H9 (cell line): ENCODE measurements at regions not wholly inside any gene's neighbourhood (a gene's known extent, or its start where the extent isn't known, plus 50 kb on each side); places are given as distances from the start of the nearest gene placed in this dataset.

Experiments used
- DNase-seq: peaks from one replicate; pipeline ENCODE4 v3.0.0-alpha.2; 2017
- H2AFZ ChIP-seq: one replicate; pipeline ENCODE4 v1.6.1; 2013; ENCODE audit warnings: mild to moderate bottlenecking, low read length, control low read depth, moderate library complexity
- H2AK5ac ChIP-seq: 2 replicates; pipeline ENCODE4 v1.6.1; 2013; ENCODE audit warnings: low read length, control low read depth, mixed read lengths; ENCODE audit not compliant: insufficient read length
- H2BK120ac ChIP-seq: one replicate; pipeline ENCODE4 v1.6.1; 2013; ENCODE audit warnings: low read depth, mild to moderate bottlenecking, low read length, control low read depth, inconsistent platforms; ENCODE audit not compliant: poor library complexity, severe bottlenecking
- H2BK12ac ChIP-seq: 2 replicates; pipeline ENCODE4 v1.6.1; 2013; ENCODE audit warnings: low read length, control low read depth, mixed read lengths, low read depth; ENCODE audit not compliant: insufficient read length
- H2BK15ac ChIP-seq: 2 replicates; pipeline ENCODE4 v1.6.1; 2013; ENCODE audit warnings: low read depth, low read length, control low read depth
- H2BK20ac ChIP-seq: one replicate; pipeline ENCODE4 v1.6.1; 2013; ENCODE audit warnings: low read depth, mild to moderate bottlenecking, low read length, control low read depth, inconsistent platforms; ENCODE audit not compliant: poor library complexity, severe bottlenecking
- H2BK5ac ChIP-seq: 2 replicates; pipeline ENCODE4 v1.6.1; 2013; ENCODE audit warnings: low read length, control low read depth, mixed read lengths; ENCODE audit not compliant: insufficient read length
- H3K14ac ChIP-seq: 2 replicates; pipeline ENCODE4 v1.6.1; 2013; ENCODE audit warnings: low read length, control low read depth; ENCODE audit not compliant: insufficient read depth
- H3K18ac ChIP-seq: 2 replicates; pipeline ENCODE4 v1.6.1; 2013; ENCODE audit warnings: low read depth, mild to moderate bottlenecking, mixed read lengths, low read length, control low read depth; ENCODE audit not compliant: insufficient read length
- H3K23ac ChIP-seq: 2 replicates; pipeline ENCODE4 v1.6.1; 2013; ENCODE audit warnings: low read length, control low read depth, mixed read lengths, low read depth; ENCODE audit not compliant: insufficient read length
- H3K23me2 ChIP-seq: 2 replicates; pipeline ENCODE4 v1.6.1; 2013; ENCODE audit warnings: low read depth, mild to moderate bottlenecking, mixed read lengths, low read length, control low read depth; ENCODE audit not compliant: insufficient read length, poor library complexity, severe bottlenecking
- H3K27ac ChIP-seq: 2 replicates; pipeline ENCODE4 v1.5.1; 2013; ENCODE audit warnings: low read length, control low read depth, mixed read lengths, low read depth; ENCODE audit not compliant: insufficient read length
- H3K27me3 ChIP-seq: 2 replicates; pipeline ENCODE4 v1.6.1; 2013; ENCODE audit warnings: low read length, control low read depth, inconsistent platforms; ENCODE audit not compliant: insufficient read depth
- H3K4ac ChIP-seq: 2 replicates; pipeline ENCODE4 v1.6.1; 2013; ENCODE audit warnings: low read depth, mild to moderate bottlenecking, control low read depth, inconsistent platforms, low read length, moderate library complexity
- H3K4me1 ChIP-seq: 2 replicates; pipeline ENCODE4 v1.6.1; 2013; ENCODE audit warnings: low read length, control low read depth, inconsistent platforms; ENCODE audit not compliant: insufficient read depth
- H3K4me2 ChIP-seq: 2 replicates; pipeline ENCODE4 v1.6.1; 2013; ENCODE audit warnings: low read length, control low read depth, mixed read lengths; ENCODE audit not compliant: insufficient read length, insufficient read depth
- H3K56ac ChIP-seq: 2 replicates; pipeline ENCODE4 v1.6.1; 2013; ENCODE audit warnings: low read depth, mild to moderate bottlenecking, mixed read lengths, low read length, control low read depth; ENCODE audit not compliant: insufficient read length
- H3K79me1 ChIP-seq: 2 replicates; pipeline ENCODE4 v1.6.1; 2013; ENCODE audit warnings: low read depth, mild to moderate bottlenecking, moderate library complexity, low read length, control low read depth, inconsistent platforms; ENCODE audit not compliant: insufficient read depth, poor library complexity, severe bottlenecking
- H3K79me2 ChIP-seq: 2 replicates; pipeline ENCODE4 v1.6.1; 2013; ENCODE audit warnings: low read length, control low read depth, inconsistent platforms; ENCODE audit not compliant: insufficient read depth
- H3K9ac ChIP-seq: 2 replicates; pipeline ENCODE4 v1.6.1; 2013; ENCODE audit warnings: low read length, control low read depth, mixed read lengths; ENCODE audit not compliant: insufficient read length; ENCODE audit errors: extremely low read depth
- H3K9me3 ChIP-seq: one replicate; pipeline ENCODE4 v1.6.1; 2013; ENCODE audit warnings: low read depth, low read length, inconsistent platforms; ENCODE audit not compliant: control insufficient read depth
- H3T11ph ChIP-seq: one replicate; pipeline ENCODE4 v1.6.1; 2013; ENCODE audit warnings: mild to moderate bottlenecking, low read length, control low read depth, inconsistent platforms
- H4K20me1 ChIP-seq: one replicate; pipeline ENCODE4 v1.6.1; 2013; ENCODE audit not compliant: control insufficient read depth, insufficient read length, insufficient read depth
- H4K5ac ChIP-seq: 2 replicates; pipeline ENCODE4 v1.6.1; 2013; ENCODE audit warnings: low read depth, mild to moderate bottlenecking, mixed read lengths, low read length, control low read depth; ENCODE audit not compliant: insufficient read length
- H4K8ac ChIP-seq: replicated peaks from 2 replicates; pipeline ENCODE4 v1.6.1; 2013; ENCODE audit warnings: low read length, control low read depth, mixed read lengths, low read depth; ENCODE audit not compliant: insufficient read length
- H4K91ac ChIP-seq: 2 replicates; pipeline ENCODE4 v1.6.1; 2013; ENCODE audit warnings: low read depth, mild to moderate bottlenecking, moderate library complexity, mixed read lengths, low read length, control low read depth; ENCODE audit not compliant: insufficient read length
- H3K27ac Mint-ChIP-seq, 3 experiments: 2 replicates in 2 of 3; 3 replicates in 1 of 3; pipeline ENCODE4 v1.8.0; 2020 to 2021; ENCODE audit warnings: mixed read lengths in 3 of 3, mild to moderate bottlenecking in 1 of 3, moderate library complexity in 1 of 3
- H3K27me3 Mint-ChIP-seq: 2 replicates; pipeline ENCODE4 v1.8.0; 2021; ENCODE audit warnings: low read depth, mild to moderate bottlenecking, moderate library complexity, mixed read lengths
- H3K36me3 Mint-ChIP-seq, 3 experiments: 2 replicates in 2 of 3; 3 replicates in 1 of 3; pipeline ENCODE4 v1.8.0; 2020 to 2021; ENCODE audit warnings: low read depth in 3 of 3, mixed read lengths in 3 of 3; ENCODE audit not compliant: insufficient read depth in 1 of 3
- H3K4me1 Mint-ChIP-seq, 2 experiments: 2 replicates each; pipeline ENCODE4 v1.8.0; 2020; ENCODE audit warnings: mixed read lengths in 2 of 2
- H3K4me3 Mint-ChIP-seq, 2 experiments: 2 replicates in 1 of 2; 3 replicates in 1 of 2; pipeline ENCODE4 v1.8.0; 2020 to 2021; ENCODE audit warnings: mild to moderate bottlenecking in 2 of 2, mixed read lengths in 2 of 2, moderate library complexity in 1 of 2
- H3K9me3 Mint-ChIP-seq, 2 experiments: 2 replicates in 1 of 2; 3 replicates in 1 of 2; pipeline ENCODE4 v1.8.0; 2020; ENCODE audit warnings: mild to moderate bottlenecking in 2 of 2, mixed read lengths in 2 of 2, moderate library complexity in 1 of 2
- WGBS: extraction: QIAGEN DNeasy Blood & Tissue Kit; methylation state at CpG from one replicate; pipeline ENCODE4 v1.1.7; 2013; ENCODE audit warnings: missing lambda C conversion rate, low lambda C conversion rate, mixed read lengths; ENCODE audit not compliant: insufficient read length; ENCODE audit errors: extremely low coverage; 5-methylcytosine and 5-hydroxymethylcytosine counted together
- TF ChIP-seq, protein P1 (sequence below): fragments of 200-600 bp; sonication (generic); conservative IDR thresholded peaks from 3 replicates; pipeline ENCODE4 v1.8.0; 2021; ENCODE audit warnings: antibody characterized with exemption, mild to moderate bottlenecking

DNA sequence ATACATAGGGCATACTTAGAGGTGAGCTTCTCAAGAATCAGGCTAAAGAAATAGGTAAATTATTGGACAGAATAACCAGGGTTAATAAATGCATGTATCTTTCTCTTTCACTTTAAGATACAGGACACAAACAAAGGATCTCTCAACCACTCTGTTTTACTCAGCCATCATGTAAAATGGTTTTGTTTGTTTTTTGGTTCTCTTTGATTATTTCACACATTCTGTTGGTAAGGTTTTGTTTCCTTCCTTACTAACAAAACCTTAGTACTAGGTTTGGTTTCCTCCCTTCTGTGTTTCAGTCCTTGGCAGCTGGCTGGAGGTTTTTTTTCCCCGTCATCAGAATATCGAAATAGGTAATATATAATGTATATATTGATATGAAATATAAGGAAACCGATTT is 1506.8 kb upstream of the TMEFF2 start:
- H2AFZ ChIP-seq, result no peak overlapping the region
- H4K20me1 ChIP-seq, result no peaks in the 10 kb centered on the region
- no peak overlapping the region for H2AK5ac ChIP-seq
- H3K14ac ChIP-seq, result no peak overlapping the region
- H2BK20ac ChIP-seq, result no peak overlapping the region
- H2BK12ac ChIP-seq, result no peak overlapping the region
- H3K56ac ChIP-seq, result no peak overlapping the region
- H3K9ac ChIP-seq, result no peak overlapping the region
- TF ChIP-seq, protein P1, sequence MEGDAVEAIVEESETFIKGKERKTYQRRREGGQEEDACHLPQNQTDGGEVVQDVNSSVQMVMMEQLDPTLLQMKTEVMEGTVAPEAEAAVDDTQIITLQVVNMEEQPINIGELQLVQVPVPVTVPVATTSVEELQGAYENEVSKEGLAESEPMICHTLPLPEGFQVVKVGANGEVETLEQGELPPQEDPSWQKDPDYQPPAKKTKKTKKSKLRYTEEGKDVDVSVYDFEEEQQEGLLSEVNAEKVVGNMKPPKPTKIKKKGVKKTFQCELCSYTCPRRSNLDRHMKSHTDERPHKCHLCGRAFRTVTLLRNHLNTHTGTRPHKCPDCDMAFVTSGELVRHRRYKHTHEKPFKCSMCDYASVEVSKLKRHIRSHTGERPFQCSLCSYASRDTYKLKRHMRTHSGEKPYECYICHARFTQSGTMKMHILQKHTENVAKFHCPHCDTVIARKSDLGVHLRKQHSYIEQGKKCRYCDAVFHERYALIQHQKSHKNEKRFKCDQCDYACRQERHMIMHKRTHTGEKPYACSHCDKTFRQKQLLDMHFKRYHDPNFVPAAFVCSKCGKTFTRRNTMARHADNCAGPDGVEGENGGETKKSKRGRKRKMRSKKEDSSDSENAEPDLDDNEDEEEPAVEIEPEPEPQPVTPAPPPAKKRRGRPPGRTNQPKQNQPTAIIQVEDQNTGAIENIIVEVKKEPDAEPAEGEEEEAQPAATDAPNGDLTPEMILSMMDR, result no peak
- H3K4me2 ChIP-seq, result no peak overlapping the region
- no CpG with 5 or more reads among the region's 3 CpGs for WGBS
- DNase-seq, result no peak
- Mint-ChIP-seq H3K36me3 (no peaks in the 10 kb centered on the region), H3K27ac (no peak overlapping the region), H3K4me1 (no peaks in the 10 kb centered on the region), H3K27me3 (no peaks in the 10 kb centered on the region), H3K4me3 (no peak overlapping the region), H3K9me3 (no peaks in the 10 kb centered on the region; a peak in 3 of 5 replicates)
- no peaks in the 10 kb centered on the region for H3K27me3 ChIP-seq
- no peak overlapping the region for H3K27ac ChIP-seq
- H3K23ac ChIP-seq, result no peak overlapping the region
- no peak overlapping the region for H4K5ac ChIP-seq
- H4K8ac ChIP-seq, result no peak overlapping the region
- no peak overlapping the region for H2BK120ac ChIP-seq
- no peak overlapping the region for H3K18ac ChIP-seq
- H3K79me1 ChIP-seq, result no peaks in the 10 kb centered on the region
- no peak overlapping the region for H2BK15ac ChIP-seq
- no peaks in the 10 kb centered on the region for H3K79me2 ChIP-seq
- no peak overlapping the region for H4K91ac ChIP-seq
- no peaks in the 10 kb centered on the region for H3K9me3 ChIP-seq
- no peaks in the 10 kb centered on the region for H3K4me1 ChIP-seq
- H3K23me2 ChIP-seq, result no peaks in the 10 kb centered on the region
- no peak overlapping the region for H3K4ac ChIP-seq
- H3T11ph ChIP-seq, result no peak overlapping the region
- no peak overlapping the region for H2BK5ac ChIP-seq
